GM18499 (cell line): ENCODE measurements at regions not wholly inside any gene's neighbourhood (a gene's known extent, or its start where the extent isn't known, plus 50 kb on each side); places are given as distances from the start of the nearest gene placed in this dataset.

Source experiments
- ATAC-seq: cut with Tn5 transposase; IDR thresholded peaks from one replicate; pipeline ENCODE4 v1.9.1; 2021; ENCODE audit warnings: moderate number of reproducible peaks; ENCODE audit not compliant: insufficient read depth, unreplicated experiment

- no peak for ATAC-seq
These were observed 96.4 kb upstream of the PPP2R5A start for GRCh38 chr1:212188599-212189351.

DNA sequence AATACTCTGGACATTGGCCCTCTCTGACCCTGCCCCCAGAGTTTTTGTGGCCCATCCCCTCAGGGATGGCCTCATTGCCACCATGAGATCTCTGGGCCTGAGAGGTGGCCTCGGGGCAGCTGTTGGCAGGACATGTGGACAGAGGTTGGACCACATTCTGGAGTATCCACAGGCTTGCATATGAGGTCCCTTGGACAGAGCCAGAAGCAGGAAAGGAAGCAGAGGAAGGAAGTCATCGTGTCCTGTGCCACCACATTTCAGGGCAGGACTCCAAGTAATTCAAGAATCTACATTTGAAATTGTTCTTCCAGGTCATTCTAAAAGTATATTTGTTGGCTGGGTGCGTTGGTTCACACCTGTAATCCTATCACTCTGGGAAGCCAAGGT lies 95.9 kb upstream of the PPP2R5A start:
- no peak for ATAC-seq

GRCh38 chr1:212190169-212190568 lies 95.0 kb upstream of the PPP2R5A start:
- no peak for ATAC-seq

DNA sequence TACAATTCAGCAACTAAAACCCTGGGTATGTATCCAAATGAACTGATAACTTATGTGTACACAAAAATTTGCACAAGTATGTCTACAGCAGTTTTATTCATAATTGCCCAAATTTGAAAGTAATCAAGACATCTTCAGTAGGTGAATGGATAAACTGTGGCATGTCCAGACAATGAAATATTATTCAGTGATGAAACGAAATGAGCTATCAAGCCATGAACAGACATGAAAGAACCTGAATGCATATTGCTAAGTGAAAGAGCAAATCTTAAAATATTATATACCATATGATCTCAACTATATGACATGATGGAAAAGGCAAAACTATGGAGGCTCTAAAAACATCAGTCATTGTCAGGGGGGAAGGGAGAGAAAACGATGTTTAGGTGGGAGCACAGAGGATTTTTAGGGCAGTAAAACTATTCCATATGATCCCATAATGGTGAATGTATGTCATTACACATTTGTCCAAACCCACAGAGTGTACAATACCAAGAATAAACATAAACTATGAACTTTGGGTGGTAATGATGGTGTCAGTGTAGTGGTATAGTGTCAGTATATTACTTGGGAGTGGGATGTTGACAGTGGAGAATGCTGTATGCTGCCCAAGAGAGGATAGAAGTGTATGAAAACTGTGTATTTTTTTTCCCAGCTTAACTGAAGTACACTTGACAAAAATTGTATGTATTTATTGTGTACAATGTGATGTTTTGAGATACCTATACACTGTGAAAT lies 92.8 kb upstream of the PPP2R5A start:
- no peak for ATAC-seq

DNA sequence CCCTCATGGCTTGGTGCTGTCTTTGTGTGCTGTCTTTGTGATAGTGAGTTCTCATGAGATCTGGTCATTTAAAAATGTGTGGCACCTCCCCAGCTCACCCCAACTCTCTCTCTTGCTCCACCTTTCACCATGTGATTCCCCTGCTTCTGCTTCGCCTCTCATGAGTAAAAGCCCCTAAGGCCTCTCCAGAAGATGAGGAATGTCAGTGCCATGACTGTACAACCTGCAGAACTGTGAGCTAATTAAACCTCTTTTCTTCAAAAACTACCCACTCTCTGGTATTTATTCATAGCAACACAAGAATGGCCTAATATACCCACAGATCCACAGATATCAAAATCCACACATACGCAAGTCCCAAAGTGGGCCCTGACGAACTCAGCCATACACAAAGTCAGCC lies 88.9 kb upstream of the PPP2R5A start:
- ATAC-seq = no peak

GRCh38 chr1:212201461-212201860 lies 83.7 kb upstream of the PPP2R5A start:
- no peak for ATAC-seq

- no peak for ATAC-seq
These were observed 81.6 kb upstream of the PPP2R5A start for GRCh38 chr1:212203630-212204029.

DNA sequence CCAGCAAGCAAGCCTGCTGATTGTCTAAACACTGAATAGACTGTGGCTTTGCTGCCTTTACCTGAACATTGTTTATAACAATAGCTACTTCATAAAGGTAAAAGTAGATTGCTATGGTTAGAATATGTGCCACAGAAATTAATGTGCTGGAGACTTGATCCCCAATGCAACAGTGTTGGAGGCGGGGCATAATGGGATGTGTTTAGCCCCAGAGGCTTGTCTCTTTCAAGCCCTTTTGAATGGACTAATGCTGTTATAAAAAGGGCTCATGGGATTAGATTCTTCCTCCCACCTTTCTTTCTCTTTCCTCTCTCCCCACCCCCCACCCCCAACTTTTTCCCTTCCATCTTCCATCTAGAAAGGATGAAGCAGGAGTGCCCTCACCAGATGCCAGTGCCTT lies 80.2 kb upstream of the PPP2R5A start:
- ATAC-seq = no peak

- ATAC-seq = no peak
These were observed 79.4 kb upstream of the PPP2R5A start for GRCh38 chr1:212205843-212206242.

DNA sequence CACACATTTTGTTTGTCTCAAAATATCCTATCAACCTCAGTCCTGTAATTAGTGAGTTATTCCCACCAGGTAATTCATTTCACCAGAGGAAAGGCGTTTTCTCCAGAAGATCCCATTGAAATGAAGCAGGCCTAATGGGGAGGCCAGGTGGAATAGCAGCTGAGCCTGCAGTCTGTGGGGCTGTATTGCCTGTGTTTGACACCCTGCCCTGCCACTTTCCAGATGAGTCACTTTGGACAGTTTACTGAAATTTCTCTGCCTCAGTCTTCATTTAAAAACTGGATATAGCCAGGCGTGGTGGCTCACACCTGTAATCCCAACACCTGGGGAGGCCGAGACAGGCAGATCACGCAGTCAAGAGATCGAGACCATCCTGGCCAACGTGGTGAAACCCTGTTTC lies 78.1 kb upstream of the PPP2R5A start:
- ATAC-seq = no peak

DNA sequence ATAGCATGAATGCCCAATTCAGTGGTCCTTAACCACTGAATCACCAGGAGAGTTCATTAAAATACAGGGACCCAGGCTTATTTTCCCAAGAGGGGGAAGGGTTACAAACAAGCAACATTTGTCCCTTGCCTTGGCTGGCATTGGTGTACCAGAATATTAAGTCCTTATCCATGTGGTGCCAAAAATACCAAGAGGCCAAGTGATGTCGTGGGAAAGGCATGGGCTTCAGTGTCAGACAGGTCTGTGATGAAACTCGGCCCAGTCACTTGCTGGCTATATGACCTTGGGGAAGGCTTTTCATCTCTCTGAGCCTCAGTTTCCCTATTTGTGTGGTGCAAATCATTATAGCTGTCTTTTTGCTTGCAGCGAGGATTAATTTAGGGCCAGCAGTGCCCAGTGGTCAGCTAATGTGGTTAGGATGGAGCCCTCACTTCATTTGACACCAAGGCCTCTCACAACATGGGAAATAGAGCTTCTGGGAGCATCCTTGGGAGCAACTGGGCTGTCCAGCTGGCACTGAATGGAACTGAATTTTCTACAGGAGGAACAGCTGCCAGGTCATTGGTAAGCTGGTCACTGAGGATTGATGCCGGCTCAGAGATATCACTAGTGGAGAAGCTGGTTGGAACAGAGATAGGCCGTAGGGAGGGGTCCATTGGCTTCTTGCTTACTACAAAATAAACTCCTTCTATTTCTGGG lies 77.2 kb upstream of the PPP2R5A start:
- ATAC-seq = no peak

GRCh38 chr1:212208978-212209644 lies 76.1 kb upstream of the PPP2R5A start:
- no peak for ATAC-seq

- no peak for ATAC-seq
These were observed 73.8 kb upstream of the PPP2R5A start for GRCh38 chr1:212211371-212211770.

GRCh38 chr1:212212343-212212742 lies 72.9 kb upstream of the PPP2R5A start:
- no peak for ATAC-seq

DNA sequence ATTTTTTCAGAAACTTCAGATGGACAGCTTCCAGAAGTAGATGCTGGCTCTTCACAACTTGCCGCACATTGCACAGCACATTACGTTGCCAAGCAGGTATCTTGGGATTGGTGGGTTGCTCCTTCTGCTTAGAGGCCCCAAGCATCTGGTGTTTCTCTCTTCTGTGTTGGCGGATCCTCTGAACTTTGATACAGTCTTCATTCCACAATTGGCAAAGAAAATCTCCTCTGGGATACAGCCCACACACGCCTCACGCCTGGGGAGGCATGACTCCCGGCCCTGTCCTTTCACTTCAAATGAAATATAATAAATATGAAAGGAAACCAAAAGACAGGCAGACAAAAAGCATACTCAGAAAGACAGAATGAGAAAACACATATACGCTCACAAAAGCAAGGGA lies 72.3 kb upstream of the PPP2R5A start:
- no peak for ATAC-seq

DNA sequence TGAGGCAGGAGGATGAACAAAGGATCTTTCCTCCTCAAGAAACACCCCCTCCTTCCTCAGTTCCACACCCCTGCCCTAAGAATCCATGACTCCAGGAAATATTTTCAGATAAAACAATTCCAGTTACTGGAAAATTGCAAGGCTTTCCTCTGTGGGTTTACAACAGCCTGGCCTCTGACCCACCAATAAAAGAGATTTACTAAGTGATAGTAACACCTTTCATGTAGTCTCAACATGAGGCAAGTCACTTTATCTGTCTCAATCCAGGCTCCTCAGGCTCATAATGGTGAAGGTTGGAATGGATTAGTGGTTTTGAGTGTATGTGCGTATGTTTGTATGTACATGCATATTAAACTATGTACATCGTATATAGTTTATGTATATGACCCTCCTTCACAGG lies 71.4 kb upstream of the PPP2R5A start:
- no peak for ATAC-seq

GRCh38 chr1:212214325-212214724 lies 70.9 kb upstream of the PPP2R5A start:
- ATAC-seq = no peak

DNA sequence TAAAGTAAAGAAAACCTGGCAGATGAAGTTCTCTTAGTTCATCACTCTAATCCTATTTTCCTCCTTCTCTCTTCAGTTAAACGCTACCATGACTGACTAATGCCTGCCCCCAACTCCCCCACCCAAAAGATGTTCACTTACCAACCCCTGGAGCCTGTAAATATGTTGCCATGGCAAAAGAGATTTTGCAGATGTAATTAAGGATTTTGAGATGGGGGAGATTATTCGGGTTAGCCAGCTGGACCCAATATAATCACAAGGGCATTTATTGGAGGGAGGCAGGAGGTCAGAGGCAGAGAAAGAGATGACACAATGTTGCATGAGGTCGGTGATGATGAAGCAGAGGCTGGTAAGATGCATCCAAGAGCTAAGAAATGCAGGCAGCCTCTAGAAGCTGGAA lies 69.3 kb upstream of the PPP2R5A start:
- ATAC-seq = no peak

DNA sequence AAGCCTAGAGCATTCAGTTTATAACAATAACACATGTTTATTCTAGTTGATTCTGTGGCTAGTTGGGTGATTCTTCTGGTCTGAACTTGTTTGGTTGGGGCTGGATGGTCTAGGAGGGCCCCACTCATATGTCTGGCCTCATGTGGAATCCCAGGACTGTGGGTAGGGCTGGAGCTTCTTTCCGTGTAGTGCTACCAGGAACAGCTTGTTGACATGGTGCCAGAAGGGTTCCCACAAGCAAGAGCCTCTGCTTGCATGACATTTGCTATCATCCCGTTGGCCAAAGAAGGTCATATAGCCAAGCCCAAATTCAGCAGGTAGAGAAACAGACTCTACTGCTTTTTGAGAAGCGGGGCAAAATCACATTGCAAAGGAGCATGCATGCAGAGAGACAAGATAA lies 67.6 kb upstream of the PPP2R5A start:
- no peak for ATAC-seq

GRCh38 chr1:212218065-212218464 lies 67.1 kb upstream of the PPP2R5A start:
- ATAC-seq = no peak

DNA sequence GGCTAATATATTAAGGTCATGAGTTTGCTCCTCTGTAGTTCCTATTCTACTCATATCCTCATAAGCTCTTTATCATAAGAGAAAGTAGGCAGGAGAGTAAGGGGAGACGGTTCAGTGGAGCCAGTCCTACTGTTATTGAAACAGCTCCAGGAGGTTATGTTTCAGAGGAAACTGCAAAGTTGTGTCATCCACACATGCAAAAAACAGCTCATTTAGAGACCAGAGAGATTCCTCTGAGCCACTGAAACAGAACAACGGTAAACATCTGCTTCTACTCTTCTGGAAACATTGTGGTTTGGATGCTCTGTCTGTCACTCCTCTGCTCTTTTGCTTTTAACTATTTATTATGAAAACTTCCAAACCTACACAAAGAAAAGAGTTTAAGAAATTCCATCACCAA lies 66.3 kb upstream of the PPP2R5A start:
- peak; percentile 95 for ATAC-seq
